Fibroblast of pulmonary artery (primary cell): ENCODE measurements at regions not wholly inside any gene's neighbourhood (a gene's known extent, or its start where the extent isn't known, plus 50 kb on each side); places are given as distances from the start of the nearest gene placed in this dataset.

Experiments
- DNase-seq: peaks from one replicate; pipeline ENCODE4 v3.0.0-alpha.2; 2010; ENCODE audit warnings: low read depth
- H3K4me3 ChIP-seq: replicated peaks from 2 replicates; pipeline ENCODE4 v1.5.1; 2011; ENCODE audit warnings: low read depth, mild to moderate bottlenecking, control low read depth, low read length, moderate library complexity
- CTCF ChIP-seq: IDR thresholded peaks from 2 replicates; pipeline ENCODE4 v1.5.1; 2011; ENCODE audit warnings: mild to moderate bottlenecking, control low read depth, low read length, inconsistent platforms; ENCODE audit errors: missing control alignments

- DNase-seq = no peak
- no peak overlapping the region for H3K4me3 ChIP-seq
- no peak for TF ChIP-seq CTCF
Measured at GRCh38 chr18:40420675-40421074, 1534.4 kb upstream of the PIK3C3 start.

- no peak for TF ChIP-seq CTCF
- no peak for DNase-seq
- no peak overlapping the region for H3K4me3 ChIP-seq
Measured at GRCh38 chr18:40417501-40417900, 1537.5 kb upstream of the PIK3C3 start.

GRCh38 chr18:40415821-40416220, 1539.2 kb upstream of the PIK3C3 start:
- no peak overlapping the region for H3K4me3 ChIP-seq
- DNase-seq = no peak
- TF ChIP-seq CTCF = no peak

- no peak overlapping the region for H3K4me3 ChIP-seq
- no peak for TF ChIP-seq CTCF
- no peak for DNase-seq
Measured at GRCh38 chr18:40415176-40415791, 1539.8 kb upstream of the PIK3C3 start.

GRCh38 chr18:40414155-40414754, 1540.8 kb upstream of the PIK3C3 start:
- no peak for TF ChIP-seq CTCF
- no peak overlapping the region for H3K4me3 ChIP-seq
- DNase-seq = peak; percentile 41

- no peak overlapping the region for H3K4me3 ChIP-seq
- peak; percentile 43 for TF ChIP-seq CTCF
- peak; percentile 36 for DNase-seq
Measured at GRCh38 chr18:40413160-40413559, 1541.9 kb upstream of the PIK3C3 start.

- TF ChIP-seq CTCF = no peak
- H3K4me3 ChIP-seq = no peak overlapping the region
- DNase-seq = no peak
Measured at GRCh38 chr18:40412410-40412809, 1542.6 kb upstream of the PIK3C3 start.
